Liver (tissue), 3 donors: ENCODE measurements at regions not wholly inside any gene's neighbourhood (a gene's known extent, or its start where the extent isn't known, plus 50 kb on each side); places are given as distances from the start of the nearest gene placed in this dataset.

Experiments used
- CTCF ChIP-seq: fragments of 150-350 bp; IDR thresholded peaks from 2 replicates; pipeline ENCODE4 v1.5.1; 2017; ENCODE audit warnings: improper control_type of control experiment, low read depth, low read length; ENCODE audit not compliant: missing input control
- FOXA1 ChIP-seq: IDR thresholded peaks from 2 replicates; pipeline ENCODE4 v1.6.1; 2016; ENCODE audit warnings: antibody characterized with exemption
- GABPA ChIP-seq, 2 donors: IDR thresholded peaks in 1 of 2; conservative IDR thresholded peaks in 1 of 2; 2 replicates each; pipeline ENCODE4 v1.6.1; 2016; ENCODE audit warnings: antibody characterized with exemption in 2 of 2, mild to moderate bottlenecking in 1 of 2, moderate library complexity in 1 of 2
- JUND ChIP-seq, 2 donors: IDR thresholded peaks; 2 replicates each; pipeline ENCODE4 v1.6.1; 2016; ENCODE audit warnings: antibody characterized with exemption in 2 of 2
- RAD21 ChIP-seq, 2 donors: IDR thresholded peaks; 2 replicates each; pipeline ENCODE4 v1.6.1; 2016; ENCODE audit warnings: antibody characterized with exemption in 2 of 2, mild to moderate bottlenecking in 2 of 2
- REST ChIP-seq: IDR thresholded peaks from 2 replicates; pipeline ENCODE4 v1.6.1; 2016; ENCODE audit warnings: antibody characterized with exemption, mild to moderate bottlenecking
- SP1 ChIP-seq: IDR thresholded peaks from 2 replicates; pipeline ENCODE4 v1.6.1; 2018; ENCODE audit warnings: antibody characterized with exemption, mild to moderate bottlenecking
- TF ChIP-seq, protein P1 (sequence below): IDR thresholded peaks from 2 replicates; pipeline ENCODE4 v1.6.1; 2016; ENCODE audit warnings: antibody characterized with exemption
- donor health status: healthy.
- donor health status: healthy.

DNA sequence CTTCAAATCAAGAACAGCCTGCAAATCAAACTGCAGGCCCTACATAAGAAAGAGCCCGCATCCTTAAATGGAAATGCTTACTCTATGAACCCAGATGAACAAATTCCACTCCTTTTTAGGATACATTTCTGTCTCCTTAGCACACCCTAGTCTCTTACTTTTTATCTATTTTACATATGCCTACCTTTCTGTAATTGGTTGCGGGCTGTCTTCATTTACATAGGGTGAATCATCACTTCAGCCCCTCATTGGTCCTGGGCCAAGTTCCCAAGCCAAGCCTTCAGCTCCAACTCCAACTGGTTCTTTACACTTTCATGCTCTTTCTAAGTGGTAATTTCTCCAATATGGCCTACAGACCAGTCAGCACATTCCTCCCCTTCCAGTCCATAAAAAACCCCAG lies 219.3 kb downstream of the TRAM1L1 start:
- TF ChIP-seq GABPA (IDR thresholded peaks at IDR 0.05 in 1 of 2, conservative IDR thresholded peaks at IDR 0.05 in 1 of 2) (no peak), SP1 (no peak), CTCF (no peak), RAD21 (IDR thresholded peaks at IDR 0.05) (no peak), JUND (IDR thresholded peaks at IDR 0.05) (no peak), REST (no peak), FOXA1 (no peak)
- TF ChIP-seq, protein P1, sequence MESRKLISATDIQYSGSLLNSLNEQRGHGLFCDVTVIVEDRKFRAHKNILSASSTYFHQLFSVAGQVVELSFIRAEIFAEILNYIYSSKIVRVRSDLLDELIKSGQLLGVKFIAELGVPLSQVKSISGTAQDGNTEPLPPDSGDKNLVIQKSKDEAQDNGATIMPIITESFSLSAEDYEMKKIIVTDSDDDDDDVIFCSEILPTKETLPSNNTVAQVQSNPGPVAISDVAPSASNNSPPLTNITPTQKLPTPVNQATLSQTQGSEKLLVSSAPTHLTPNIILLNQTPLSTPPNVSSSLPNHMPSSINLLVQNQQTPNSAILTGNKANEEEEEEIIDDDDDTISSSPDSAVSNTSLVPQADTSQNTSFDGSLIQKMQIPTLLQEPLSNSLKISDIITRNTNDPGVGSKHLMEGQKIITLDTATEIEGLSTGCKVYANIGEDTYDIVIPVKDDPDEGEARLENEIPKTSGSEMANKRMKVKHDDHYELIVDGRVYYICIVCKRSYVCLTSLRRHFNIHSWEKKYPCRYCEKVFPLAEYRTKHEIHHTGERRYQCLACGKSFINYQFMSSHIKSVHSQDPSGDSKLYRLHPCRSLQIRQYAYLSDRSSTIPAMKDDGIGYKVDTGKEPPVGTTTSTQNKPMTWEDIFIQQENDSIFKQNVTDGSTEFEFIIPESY: no peak
